GM12892 (cell line): ENCODE measurements at regions not wholly inside any gene's neighbourhood (a gene's known extent, or its start where the extent isn't known, plus 50 kb on each side); places are given as distances from the start of the nearest gene placed in this dataset.

Experiments used
- POLR2A ChIP-seq: IDR thresholded peaks from 2 replicates; pipeline ENCODE4 v1.6.1; 2011; ENCODE audit warnings: low read depth, low read length, control low read depth
- POLR2AphosphoS5 ChIP-seq: IDR thresholded peaks from 2 replicates; pipeline ENCODE4 v1.6.1; 2011; ENCODE audit warnings: low read depth, low read length, control low read depth
- TAF1 ChIP-seq: IDR thresholded peaks from 2 replicates; pipeline ENCODE4 v1.6.1; 2011; ENCODE audit warnings: low read depth, mild to moderate bottlenecking, control low read depth, low read length, borderline replicate concordance

DNA sequence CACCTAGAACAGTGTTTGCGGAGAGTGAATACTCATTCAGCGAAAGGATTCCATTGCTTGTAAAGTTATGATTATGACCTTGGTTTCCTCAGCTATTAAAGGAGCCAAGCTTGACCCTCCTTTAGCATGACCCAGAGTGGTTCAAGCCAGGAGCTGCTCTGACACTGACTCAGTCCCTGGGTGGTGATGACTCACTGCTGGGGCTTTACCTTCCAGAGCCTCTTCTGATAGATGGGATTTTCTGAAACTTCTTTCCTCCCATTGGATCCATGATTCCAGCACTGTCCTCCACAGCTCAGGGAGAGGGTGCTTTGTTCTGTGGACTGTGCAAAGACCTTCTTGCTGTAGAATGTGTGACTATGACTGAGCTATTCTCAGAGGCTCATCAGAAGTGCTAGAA lies 77.4 kb downstream of the S1PR1 start:
- TF ChIP-seq TAF1: no peak
- no peak for TF ChIP-seq POLR2A
- TF ChIP-seq POLR2AphosphoS5: no peak
